NB4 (cell line): ENCODE measurements at regions not wholly inside any gene's neighbourhood (a gene's known extent, or its start where the extent isn't known, plus 50 kb on each side); places are given as distances from the start of the nearest gene placed in this dataset.

Experiments used
- DNase-seq: peaks from one replicate; pipeline ENCODE4 v3.0.0; 2010; ENCODE audit warnings: low read depth
- H3K4me3 ChIP-seq: one replicate; pipeline ENCODE4 v1.5.1; 2011; ENCODE audit warnings: mild to moderate bottlenecking, low read depth, low read length, moderate library complexity
- MYC ChIP-seq: IDR thresholded peaks from 2 replicates; pipeline ENCODE4 v1.6.1; 2011; ENCODE audit warnings: low read depth, low read length
- POLR2A ChIP-seq: IDR thresholded peaks from 2 replicates; pipeline ENCODE4 v1.6.1; 2011; ENCODE audit warnings: mild to moderate bottlenecking; ENCODE audit not compliant: insufficient read length; ENCODE audit errors: extremely low read depth
- TF ChIP-seq, protein P1 (sequence below): IDR thresholded peaks from 2 replicates; pipeline ENCODE4 v1.6.1; 2011; ENCODE audit warnings: low read depth, low read length
- TF ChIP-seq, protein P2 (sequence below): IDR thresholded peaks from one replicate; pipeline ENCODE4 v1.5.1; 2012; ENCODE audit warnings: low read depth, low read length

DNA sequence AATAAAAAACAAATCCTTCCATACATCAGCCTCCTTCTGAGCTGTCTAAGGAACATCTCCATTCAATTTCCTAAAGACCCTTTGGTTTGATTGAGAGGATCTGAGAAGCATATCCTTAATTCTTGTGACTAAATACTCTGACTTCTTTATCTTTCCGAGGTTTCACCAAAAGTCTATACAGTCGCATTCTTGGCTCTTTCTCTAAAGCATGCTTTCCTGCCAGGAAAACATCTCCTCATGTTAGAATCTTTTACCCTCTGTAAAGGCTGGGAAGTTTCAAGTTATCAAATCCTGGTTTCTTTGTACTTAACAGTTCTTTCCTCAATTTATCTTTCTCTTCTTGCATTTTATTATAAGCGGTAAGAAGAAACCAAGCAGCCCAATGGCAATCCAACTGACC lies 630.4 kb downstream of the PTPRC start:
- TF ChIP-seq, protein P1, sequence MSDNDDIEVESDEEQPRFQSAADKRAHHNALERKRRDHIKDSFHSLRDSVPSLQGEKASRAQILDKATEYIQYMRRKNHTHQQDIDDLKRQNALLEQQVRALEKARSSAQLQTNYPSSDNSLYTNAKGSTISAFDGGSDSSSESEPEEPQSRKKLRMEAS: no peak
- TF ChIP-seq, protein P2, sequence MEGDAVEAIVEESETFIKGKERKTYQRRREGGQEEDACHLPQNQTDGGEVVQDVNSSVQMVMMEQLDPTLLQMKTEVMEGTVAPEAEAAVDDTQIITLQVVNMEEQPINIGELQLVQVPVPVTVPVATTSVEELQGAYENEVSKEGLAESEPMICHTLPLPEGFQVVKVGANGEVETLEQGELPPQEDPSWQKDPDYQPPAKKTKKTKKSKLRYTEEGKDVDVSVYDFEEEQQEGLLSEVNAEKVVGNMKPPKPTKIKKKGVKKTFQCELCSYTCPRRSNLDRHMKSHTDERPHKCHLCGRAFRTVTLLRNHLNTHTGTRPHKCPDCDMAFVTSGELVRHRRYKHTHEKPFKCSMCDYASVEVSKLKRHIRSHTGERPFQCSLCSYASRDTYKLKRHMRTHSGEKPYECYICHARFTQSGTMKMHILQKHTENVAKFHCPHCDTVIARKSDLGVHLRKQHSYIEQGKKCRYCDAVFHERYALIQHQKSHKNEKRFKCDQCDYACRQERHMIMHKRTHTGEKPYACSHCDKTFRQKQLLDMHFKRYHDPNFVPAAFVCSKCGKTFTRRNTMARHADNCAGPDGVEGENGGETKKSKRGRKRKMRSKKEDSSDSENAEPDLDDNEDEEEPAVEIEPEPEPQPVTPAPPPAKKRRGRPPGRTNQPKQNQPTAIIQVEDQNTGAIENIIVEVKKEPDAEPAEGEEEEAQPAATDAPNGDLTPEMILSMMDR: no peak
- TF ChIP-seq MYC: no peak
- TF ChIP-seq POLR2A: no peak
- DNase-seq: no peak
- H3K4me3 ChIP-seq: no peak overlapping the region

DNA sequence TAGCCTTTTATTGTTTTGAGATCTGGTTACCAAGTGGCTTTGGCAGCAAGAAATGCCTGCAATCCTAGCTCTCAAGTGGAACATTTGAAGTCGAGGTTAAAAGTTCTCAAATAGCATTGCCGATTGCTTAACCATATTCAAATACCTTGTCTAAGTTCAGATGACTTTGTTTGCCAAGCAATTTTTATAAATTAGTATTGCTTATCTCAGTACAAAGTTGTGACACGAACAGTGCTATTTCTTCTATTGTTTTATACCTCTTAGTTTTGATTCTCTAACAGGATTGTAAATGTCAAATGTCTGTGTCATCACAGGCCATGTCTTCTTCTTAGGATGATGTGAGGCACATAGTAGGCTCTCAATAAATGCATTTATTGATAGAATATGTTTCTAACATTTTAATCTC lies 633.3 kb downstream of the PTPRC start:
- DNase-seq: no peak
- TF ChIP-seq, protein P1: no peak
- TF ChIP-seq MYC: no peak
- TF ChIP-seq, protein P2: no peak
- TF ChIP-seq POLR2A: no peak
- no peak overlapping the region for H3K4me3 ChIP-seq

DNA sequence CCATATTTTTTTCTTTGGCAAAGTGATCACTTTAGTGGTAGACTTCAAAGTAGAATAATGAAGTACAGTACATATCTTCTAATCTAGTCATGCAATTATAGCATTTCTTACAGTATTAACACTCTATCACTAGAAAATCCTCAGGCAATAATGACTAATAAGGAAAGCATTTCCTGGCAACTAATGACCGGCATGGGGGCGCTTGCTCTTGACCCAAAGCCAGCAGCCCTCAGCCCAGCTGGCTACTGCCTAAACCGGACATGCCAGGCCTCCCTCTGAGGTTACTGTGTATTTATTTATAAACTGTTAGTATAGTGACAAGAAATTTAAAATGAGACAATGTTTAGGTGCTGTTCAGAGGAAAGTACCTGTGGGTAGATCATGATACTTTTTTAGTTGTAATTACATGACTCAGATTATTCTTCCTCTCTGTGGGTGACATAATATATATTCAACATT lies 633.8 kb downstream of the PTPRC start:
- no peak for DNase-seq
- TF ChIP-seq POLR2A: no peak
- no peak for TF ChIP-seq MYC
- TF ChIP-seq, protein P2: no peak
- TF ChIP-seq, protein P1: no peak
- no peak overlapping the region for H3K4me3 ChIP-seq

DNA sequence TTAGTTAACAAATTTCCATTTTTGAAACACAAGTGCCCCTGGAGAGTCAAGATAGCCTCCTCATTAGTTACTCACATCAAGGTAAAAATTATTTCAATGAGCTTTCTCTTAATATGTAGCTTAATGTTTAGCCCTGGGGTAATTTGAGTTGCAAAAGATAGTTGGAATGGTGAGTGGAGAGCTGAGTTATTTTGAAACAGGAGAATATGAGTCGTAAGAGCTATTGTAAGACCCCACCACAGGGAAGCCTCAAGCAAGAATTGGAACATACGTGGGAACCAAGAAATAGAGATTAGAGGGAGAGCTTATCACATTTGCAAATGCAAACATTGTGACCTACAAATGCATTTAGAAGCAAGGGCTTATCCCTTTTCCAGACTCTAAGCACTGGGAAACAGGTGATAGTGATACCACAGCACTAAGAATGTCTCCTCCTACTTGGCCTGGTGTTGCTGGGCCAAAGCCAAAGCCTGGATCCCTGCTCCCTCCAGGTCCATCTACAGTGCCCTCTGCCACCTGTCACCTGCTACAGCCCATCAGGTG lies 635.1 kb downstream of the PTPRC start:
- DNase-seq: peak; percentile 57
- TF ChIP-seq, protein P1: no peak
- TF ChIP-seq POLR2A: no peak
- TF ChIP-seq MYC: no peak
- TF ChIP-seq, protein P2: no peak
- H3K4me3 ChIP-seq: no peak overlapping the region

DNA sequence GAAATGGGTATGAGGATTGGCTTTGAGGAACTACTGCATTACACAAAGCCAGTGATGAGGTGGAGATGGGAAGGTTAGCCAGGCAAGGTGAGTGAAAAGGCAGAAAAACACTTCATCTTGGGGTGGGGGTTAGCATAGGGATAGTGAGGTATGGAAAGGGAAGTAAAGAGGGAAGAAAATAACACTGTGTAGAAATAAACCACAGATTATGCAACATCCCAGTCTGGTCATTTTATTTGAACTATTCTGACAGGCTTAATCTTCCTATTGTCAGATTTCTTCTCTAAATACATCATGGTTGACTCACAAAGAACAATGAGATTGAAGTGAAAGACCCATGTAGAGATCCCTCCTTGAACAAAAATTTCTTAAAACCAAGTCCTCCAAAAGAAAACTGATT lies 640.2 kb downstream of the PTPRC start:
- H3K4me3 ChIP-seq: no peak overlapping the region
- TF ChIP-seq POLR2A: no peak
- TF ChIP-seq, protein P2: no peak
- TF ChIP-seq MYC: no peak
- TF ChIP-seq, protein P1: no peak
- peak; percentile 78 for DNase-seq
